DND-41 (cell line): ENCODE measurements at regions not wholly inside any gene's neighbourhood (a gene's known extent, or its start where the extent isn't known, plus 50 kb on each side); places are given as distances from the start of the nearest gene placed in this dataset.

Experiments used
- ATAC-seq: fragments of 200-7000 bp; cut with Tn5 transposase; 3 replicates; pipeline ENCODE4 v1.9.1; 2021; ENCODE audit warnings: low read depth; ENCODE audit not compliant: insufficient read depth
- DNase-seq: peaks from one replicate; pipeline ENCODE4 v3.0.0-alpha.2; 2020
- H2AFZ ChIP-seq: 2 replicates; pipeline ENCODE4 v1.6.0; 2012; ENCODE audit warnings: low read depth, low read length
- H3K27ac ChIP-seq: 2 replicates; pipeline ENCODE4 v1.5.1; 2012; ENCODE audit warnings: low read length, inconsistent platforms
- H3K27me3 ChIP-seq: fragments of 200-600 bp; sonication (generic); 2 replicates; pipeline ENCODE4 v1.6.0; 2012; ENCODE audit warnings: low read length, mild to moderate bottlenecking, inconsistent platforms; ENCODE audit not compliant: insufficient read depth, poor library complexity
- H3K36me3 ChIP-seq: 2 replicates; pipeline ENCODE4 v1.5.1; 2012; ENCODE audit warnings: low read length, inconsistent platforms; ENCODE audit not compliant: insufficient read depth
- H3K4me1 ChIP-seq: 2 replicates; pipeline ENCODE4 v1.5.1; 2012; ENCODE audit warnings: mild to moderate bottlenecking, low read length; ENCODE audit not compliant: insufficient read depth
- H3K4me2 ChIP-seq: 2 replicates; pipeline ENCODE4 v1.6.0; 2012; ENCODE audit warnings: mild to moderate bottlenecking, moderate library complexity, low read length, inconsistent platforms; ENCODE audit not compliant: insufficient read depth
- H3K4me3 ChIP-seq, 2 experiments: fragments of 200-600 bp in 1 of 2; shearing (Covaris generic) in 1 of 2; 2 replicates each; pipeline ENCODE4 v1.5.1; 2012 to 2016; ENCODE audit warnings: inconsistent platforms in 2 of 2, low read length in 2 of 2, mild to moderate bottlenecking in 2 of 2, low read depth in 1 of 2, moderate library complexity in 1 of 2
- H3K79me2 ChIP-seq: 2 replicates; pipeline ENCODE4 v1.6.0; 2012; ENCODE audit warnings: low read length, inconsistent platforms; ENCODE audit not compliant: insufficient read depth
- H3K9ac ChIP-seq: 2 replicates; pipeline ENCODE4 v1.6.0; 2012; ENCODE audit warnings: low read depth, mild to moderate bottlenecking, inconsistent platforms, low read length, moderate library complexity
- H3K9me3 ChIP-seq: 2 replicates; pipeline ENCODE4 v1.5.1; 2012; ENCODE audit warnings: low read length, moderate library complexity, mild to moderate bottlenecking, inconsistent platforms; ENCODE audit not compliant: insufficient read depth, severe bottlenecking
- H4K20me1 ChIP-seq: 2 replicates; pipeline ENCODE4 v1.6.0; 2012; ENCODE audit warnings: low read length; ENCODE audit not compliant: insufficient read depth
- EZH2 ChIP-seq: IDR thresholded peaks from 3 replicates; pipeline ENCODE4 v1.6.1; 2012; ENCODE audit warnings: borderline replicate concordance, low read depth, mild to moderate bottlenecking, moderate library complexity, low read length, inconsistent platforms; ENCODE audit not compliant: severe bottlenecking
- TF ChIP-seq, protein P1 (sequence below): IDR thresholded peaks from 2 replicates; pipeline ENCODE4 v1.5.1; 2012; ENCODE audit warnings: borderline replicate concordance, low read length, moderate library complexity, mild to moderate bottlenecking; ENCODE audit not compliant: poor library complexity, severe bottlenecking; ENCODE audit errors: extremely low read depth

- H3K4me2 ChIP-seq = no peak overlapping the region
- H3K4me3 ChIP-seq = no peak overlapping the region
- H3K36me3 ChIP-seq = no peaks in the 10 kb centered on the region
- H3K9me3 ChIP-seq = no peaks in the 10 kb centered on the region
- H3K4me1 ChIP-seq = no peaks in the 10 kb centered on the region
- H4K20me1 ChIP-seq = no peaks in the 10 kb centered on the region
- no peak for TF ChIP-seq EZH2
- TF ChIP-seq, protein P1, sequence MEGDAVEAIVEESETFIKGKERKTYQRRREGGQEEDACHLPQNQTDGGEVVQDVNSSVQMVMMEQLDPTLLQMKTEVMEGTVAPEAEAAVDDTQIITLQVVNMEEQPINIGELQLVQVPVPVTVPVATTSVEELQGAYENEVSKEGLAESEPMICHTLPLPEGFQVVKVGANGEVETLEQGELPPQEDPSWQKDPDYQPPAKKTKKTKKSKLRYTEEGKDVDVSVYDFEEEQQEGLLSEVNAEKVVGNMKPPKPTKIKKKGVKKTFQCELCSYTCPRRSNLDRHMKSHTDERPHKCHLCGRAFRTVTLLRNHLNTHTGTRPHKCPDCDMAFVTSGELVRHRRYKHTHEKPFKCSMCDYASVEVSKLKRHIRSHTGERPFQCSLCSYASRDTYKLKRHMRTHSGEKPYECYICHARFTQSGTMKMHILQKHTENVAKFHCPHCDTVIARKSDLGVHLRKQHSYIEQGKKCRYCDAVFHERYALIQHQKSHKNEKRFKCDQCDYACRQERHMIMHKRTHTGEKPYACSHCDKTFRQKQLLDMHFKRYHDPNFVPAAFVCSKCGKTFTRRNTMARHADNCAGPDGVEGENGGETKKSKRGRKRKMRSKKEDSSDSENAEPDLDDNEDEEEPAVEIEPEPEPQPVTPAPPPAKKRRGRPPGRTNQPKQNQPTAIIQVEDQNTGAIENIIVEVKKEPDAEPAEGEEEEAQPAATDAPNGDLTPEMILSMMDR = no peak
- no peaks in the 10 kb centered on the region for H3K27me3 ChIP-seq
- ATAC-seq = no peak
- no peak for DNase-seq
- no peak overlapping the region for H3K27ac ChIP-seq
- H3K79me2 ChIP-seq = no peaks in the 10 kb centered on the region
- no peak overlapping the region for H2AFZ ChIP-seq
- H3K9ac ChIP-seq = no peak overlapping the region
These were observed 195.5 kb upstream of the CDH5 start for GRCh38 chr16:66170989-66171388.

GRCh38 chr16:66169817-66170216 lies 196.7 kb upstream of the CDH5 start:
- no peaks in the 10 kb centered on the region for H4K20me1 ChIP-seq
- H3K36me3 ChIP-seq = no peaks in the 10 kb centered on the region
- H3K4me3 ChIP-seq = no peak overlapping the region
- no peaks in the 10 kb centered on the region for H3K27me3 ChIP-seq
- no peaks in the 10 kb centered on the region for H3K4me1 ChIP-seq
- no peak overlapping the region for H2AFZ ChIP-seq
- H3K9ac ChIP-seq = no peak overlapping the region
- H3K79me2 ChIP-seq = no peaks in the 10 kb centered on the region
- H3K4me2 ChIP-seq = no peak overlapping the region
- TF ChIP-seq EZH2 = no peak
- TF ChIP-seq, protein P1 = no peak
- no peaks in the 10 kb centered on the region for H3K9me3 ChIP-seq
- H3K27ac ChIP-seq = no peak overlapping the region
- DNase-seq = no peak
- no peak for ATAC-seq

DNA sequence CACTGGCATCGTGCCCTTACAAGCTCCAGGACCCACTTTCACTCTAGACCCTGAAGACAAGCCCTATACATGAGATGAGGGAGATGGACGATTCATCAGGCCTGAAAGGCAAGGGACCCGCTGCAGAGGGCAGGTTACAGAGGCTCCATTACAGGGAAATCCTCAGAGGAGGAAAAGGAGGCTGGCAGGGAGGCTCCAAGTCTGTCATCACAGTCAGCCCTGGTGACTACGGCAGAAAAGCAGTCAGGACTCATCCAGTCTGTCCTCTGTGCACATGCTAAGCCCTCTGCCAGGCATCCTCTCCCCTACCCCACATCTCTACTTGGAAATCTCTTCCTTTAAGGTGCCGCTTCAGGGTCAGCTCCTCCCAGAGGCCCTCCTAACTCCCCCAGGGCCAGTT lies 197.7 kb upstream of the CDH5 start:
- no peak overlapping the region for H3K4me2 ChIP-seq
- no peaks in the 10 kb centered on the region for H3K27me3 ChIP-seq
- DNase-seq (no peak), ATAC-seq (no peak)
- H4K20me1 ChIP-seq = no peaks in the 10 kb centered on the region
- no peak overlapping the region for H2AFZ ChIP-seq
- no peak for TF ChIP-seq EZH2
- TF ChIP-seq, protein P1 = no peak
- H3K79me2 ChIP-seq = no peaks in the 10 kb centered on the region
- H3K4me1 ChIP-seq = no peaks in the 10 kb centered on the region
- H3K9ac ChIP-seq = no peak overlapping the region
- no peaks in the 10 kb centered on the region for H3K9me3 ChIP-seq
- H3K27ac ChIP-seq = no peak overlapping the region
- H3K36me3 ChIP-seq = no peaks in the 10 kb centered on the region
- no peak overlapping the region for H3K4me3 ChIP-seq
